Liver (tissue), 8 donors: ENCODE measurements at regions not wholly inside any gene's neighbourhood (a gene's known extent, or its start where the extent isn't known, plus 50 kb on each side); places are given as distances from the start of the nearest gene placed in this dataset.

ENCODE experiments used
- DNase-seq: peaks from one replicate; pipeline ENCODE4 v3.0.0-alpha.2; 2017; ENCODE audit warnings: low spot score
- H3K27ac ChIP-seq, 2 donors: one replicate each; pipeline ENCODE4 v1.7.0; 2013; ENCODE audit warnings: inconsistent platforms in 2 of 2, low read length in 2 of 2, control low read depth in 1 of 2, low read depth in 1 of 2, mild to moderate bottlenecking in 1 of 2
- H3K27me3 ChIP-seq, 4 donors: one replicate each; pipeline versions ENCODE4 v1.6.1 to v1.7.0; 2013; ENCODE audit warnings: low read length in 3 of 4, inconsistent platforms in 1 of 4, mild to moderate bottlenecking in 1 of 4, moderate library complexity in 1 of 4; ENCODE audit not compliant: control insufficient read depth in 4 of 4, insufficient read depth in 4 of 4
- H3K36me3 ChIP-seq, 4 donors: one replicate each; pipeline versions ENCODE4 v1.6.1 to v1.7.0; 2013; ENCODE audit warnings: low read length in 3 of 4, mild to moderate bottlenecking in 3 of 4, low read depth in 1 of 4, moderate library complexity in 1 of 4; ENCODE audit not compliant: control insufficient read depth in 4 of 4, insufficient read depth in 3 of 4
- H3K4me1 ChIP-seq, 4 donors: one replicate each; pipeline versions ENCODE4 v1.6.1 to v1.7.0; 2013; ENCODE audit warnings: low read length in 3 of 4, mild to moderate bottlenecking in 3 of 4, moderate library complexity in 1 of 4; ENCODE audit not compliant: control insufficient read depth in 4 of 4, insufficient read depth in 4 of 4
- H3K4me3 ChIP-seq, 3 donors: one replicate each; pipeline versions ENCODE4 v1.6.1 to v1.7.0; 2013; ENCODE audit warnings: low read length in 3 of 3, control low read depth in 1 of 3, low read depth in 1 of 3, mild to moderate bottlenecking in 1 of 3
- H3K9ac ChIP-seq, 2 donors: one replicate each; pipeline ENCODE4 v1.7.0; 2013; ENCODE audit warnings: low read length in 2 of 2, mild to moderate bottlenecking in 2 of 2, moderate library complexity in 2 of 2, control low read depth in 1 of 2, low read depth in 1 of 2
- H3K9me3 ChIP-seq, 4 donors: one replicate each; pipeline versions ENCODE4 v1.6.1 to v1.7.0; 2013; ENCODE audit warnings: low read length in 3 of 4; ENCODE audit not compliant: control insufficient read depth in 4 of 4
- EGR1 ChIP-seq, 2 donors: IDR thresholded peaks; 2 replicates each; pipeline ENCODE4 v1.6.1; 2016 to 2018; ENCODE audit warnings: antibody characterized with exemption in 2 of 2, low read depth in 2 of 2
- FOXA1 ChIP-seq: IDR thresholded peaks from 2 replicates; pipeline ENCODE4 v1.6.1; 2016; ENCODE audit warnings: antibody characterized with exemption
- FOXA2 ChIP-seq: IDR thresholded peaks from 2 replicates; pipeline ENCODE4 v1.6.1; 2016; ENCODE audit warnings: antibody characterized with exemption
- JUND ChIP-seq, 2 donors: IDR thresholded peaks; 2 replicates each; pipeline ENCODE4 v1.6.1; 2016; ENCODE audit warnings: antibody characterized with exemption in 2 of 2
- NR2F2 ChIP-seq: IDR thresholded peaks from 2 replicates; pipeline ENCODE4 v1.6.1; 2016; ENCODE audit warnings: antibody characterized with exemption
- RXRA ChIP-seq, 2 donors: IDR thresholded peaks; 2 replicates each; pipeline ENCODE4 v1.6.1; 2017 to 2018; ENCODE audit warnings: antibody characterized with exemption in 2 of 2, mild to moderate bottlenecking in 1 of 2
- SP1 ChIP-seq: IDR thresholded peaks from 2 replicates; pipeline ENCODE4 v1.6.1; 2018; ENCODE audit warnings: antibody characterized with exemption, mild to moderate bottlenecking
- YY1 ChIP-seq: IDR thresholded peaks from 2 replicates; pipeline ENCODE4 v1.6.1; 2016; ENCODE audit warnings: antibody characterized with exemption, mild to moderate bottlenecking
- ZBTB33 ChIP-seq: IDR thresholded peaks from 2 replicates; pipeline ENCODE4 v1.6.1; 2016; ENCODE audit warnings: antibody characterized with exemption
- WGBS: extraction: QIAGEN DNeasy Blood & Tissue Kit; methylation state at CpG from one replicate; pipeline ENCODE4 v1.1.7; 2013; 5-methylcytosine and 5-hydroxymethylcytosine counted together
- TF ChIP-seq, protein P1 (sequence below): IDR thresholded peaks from 2 replicates; pipeline ENCODE4 v1.6.1; 2016; ENCODE audit warnings: antibody characterized with exemption
- TF ChIP-seq, protein P2 (sequence below): IDR thresholded peaks from 2 replicates; pipeline ENCODE4 v1.6.1; 2016; ENCODE audit warnings: antibody characterized with exemption
- TF ChIP-seq, protein P3 (sequence below): IDR thresholded peaks from 2 replicates; pipeline ENCODE4 v1.6.1; 2016; ENCODE audit warnings: antibody characterized with exemption, mild to moderate bottlenecking
- TF ChIP-seq, protein P4 (sequence below): fragments of 150-350 bp; IDR thresholded peaks from 2 replicates; pipeline ENCODE4 v1.5.1; 2017; ENCODE audit warnings: improper control_type of control experiment, low read depth, low read length; ENCODE audit not compliant: missing input control
- donor health status: healthy.
- donor health status: healthy.
- donor health status: healthy.
- donor health status: healthy.
- donor health status: healthy.

DNA sequence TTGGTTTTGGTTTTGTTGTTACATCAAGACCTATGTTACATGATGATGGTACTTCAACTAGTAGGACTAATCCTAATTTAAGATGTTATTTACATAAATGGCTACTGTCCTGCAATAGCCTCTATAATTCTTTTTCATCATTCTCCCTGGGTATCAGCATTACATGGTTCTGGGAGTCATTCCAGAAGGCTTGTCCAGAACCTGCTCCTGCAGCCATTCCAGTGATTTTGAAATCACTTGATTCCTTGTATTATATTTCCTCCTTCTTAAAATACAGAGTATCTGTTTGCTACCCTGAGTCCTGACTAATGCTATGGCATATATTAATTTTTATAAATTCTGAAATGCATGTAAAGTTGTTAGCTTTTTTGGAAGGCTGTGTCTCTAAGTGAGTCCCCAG lies 400.5 kb upstream of the MEIS1 start:
- no peaks in the 10 kb centered on the region for H3K36me3 ChIP-seq
- H3K27me3 ChIP-seq = peaks cover 0 to 3% (median 0%) of the 10 kb centered on the region in 4 donors
- TF ChIP-seq, protein P1, sequence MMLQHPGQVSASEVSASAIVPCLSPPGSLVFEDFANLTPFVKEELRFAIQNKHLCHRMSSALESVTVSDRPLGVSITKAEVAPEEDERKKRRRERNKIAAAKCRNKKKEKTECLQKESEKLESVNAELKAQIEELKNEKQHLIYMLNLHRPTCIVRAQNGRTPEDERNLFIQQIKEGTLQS = no peak
- TF ChIP-seq YY1 (no peak), FOXA2 (no peak), FOXA1 (no peak), EGR1 (IDR thresholded peaks at IDR 0.05; ENCODE audit: low read depth in 2 of 2) (no peak), JUND (IDR thresholded peaks at IDR 0.05) (no peak)
- TF ChIP-seq, protein P2, sequence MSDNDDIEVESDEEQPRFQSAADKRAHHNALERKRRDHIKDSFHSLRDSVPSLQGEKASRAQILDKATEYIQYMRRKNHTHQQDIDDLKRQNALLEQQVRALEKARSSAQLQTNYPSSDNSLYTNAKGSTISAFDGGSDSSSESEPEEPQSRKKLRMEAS = no peak
- TF ChIP-seq, protein P3, sequence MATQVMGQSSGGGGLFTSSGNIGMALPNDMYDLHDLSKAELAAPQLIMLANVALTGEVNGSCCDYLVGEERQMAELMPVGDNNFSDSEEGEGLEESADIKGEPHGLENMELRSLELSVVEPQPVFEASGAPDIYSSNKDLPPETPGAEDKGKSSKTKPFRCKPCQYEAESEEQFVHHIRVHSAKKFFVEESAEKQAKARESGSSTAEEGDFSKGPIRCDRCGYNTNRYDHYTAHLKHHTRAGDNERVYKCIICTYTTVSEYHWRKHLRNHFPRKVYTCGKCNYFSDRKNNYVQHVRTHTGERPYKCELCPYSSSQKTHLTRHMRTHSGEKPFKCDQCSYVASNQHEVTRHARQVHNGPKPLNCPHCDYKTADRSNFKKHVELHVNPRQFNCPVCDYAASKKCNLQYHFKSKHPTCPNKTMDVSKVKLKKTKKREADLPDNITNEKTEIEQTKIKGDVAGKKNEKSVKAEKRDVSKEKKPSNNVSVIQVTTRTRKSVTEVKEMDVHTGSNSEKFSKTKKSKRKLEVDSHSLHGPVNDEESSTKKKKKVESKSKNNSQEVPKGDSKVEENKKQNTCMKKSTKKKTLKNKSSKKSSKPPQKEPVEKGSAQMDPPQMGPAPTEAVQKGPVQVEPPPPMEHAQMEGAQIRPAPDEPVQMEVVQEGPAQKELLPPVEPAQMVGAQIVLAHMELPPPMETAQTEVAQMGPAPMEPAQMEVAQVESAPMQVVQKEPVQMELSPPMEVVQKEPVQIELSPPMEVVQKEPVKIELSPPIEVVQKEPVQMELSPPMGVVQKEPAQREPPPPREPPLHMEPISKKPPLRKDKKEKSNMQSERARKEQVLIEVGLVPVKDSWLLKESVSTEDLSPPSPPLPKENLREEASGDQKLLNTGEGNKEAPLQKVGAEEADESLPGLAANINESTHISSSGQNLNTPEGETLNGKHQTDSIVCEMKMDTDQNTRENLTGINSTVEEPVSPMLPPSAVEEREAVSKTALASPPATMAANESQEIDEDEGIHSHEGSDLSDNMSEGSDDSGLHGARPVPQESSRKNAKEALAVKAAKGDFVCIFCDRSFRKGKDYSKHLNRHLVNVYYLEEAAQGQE = no peak
- no peak overlapping the region for H3K9ac ChIP-seq
- H3K4me3 ChIP-seq = no peak overlapping the region
- no peak for DNase-seq
- no peaks in the 10 kb centered on the region for H3K4me1 ChIP-seq
- no peak overlapping the region for H3K27ac ChIP-seq
- H3K9me3 ChIP-seq = no peaks in the 10 kb centered on the region

- Histone ChIP-seq H3K36me3 (no peaks in the 10 kb centered on the region), H3K27me3 (no peaks in the 10 kb centered on the region), H3K9ac (no peak overlapping the region), H3K9me3 (no peaks in the 10 kb centered on the region), H3K4me1 (no peaks in the 10 kb centered on the region), H3K4me3 (no peak overlapping the region), H3K27ac (no peak overlapping the region)
- 93% methylated on average over 1 of the region's 1 CpG for WGBS
- TF ChIP-seq SP1 = no peak
- TF ChIP-seq, protein P4, sequence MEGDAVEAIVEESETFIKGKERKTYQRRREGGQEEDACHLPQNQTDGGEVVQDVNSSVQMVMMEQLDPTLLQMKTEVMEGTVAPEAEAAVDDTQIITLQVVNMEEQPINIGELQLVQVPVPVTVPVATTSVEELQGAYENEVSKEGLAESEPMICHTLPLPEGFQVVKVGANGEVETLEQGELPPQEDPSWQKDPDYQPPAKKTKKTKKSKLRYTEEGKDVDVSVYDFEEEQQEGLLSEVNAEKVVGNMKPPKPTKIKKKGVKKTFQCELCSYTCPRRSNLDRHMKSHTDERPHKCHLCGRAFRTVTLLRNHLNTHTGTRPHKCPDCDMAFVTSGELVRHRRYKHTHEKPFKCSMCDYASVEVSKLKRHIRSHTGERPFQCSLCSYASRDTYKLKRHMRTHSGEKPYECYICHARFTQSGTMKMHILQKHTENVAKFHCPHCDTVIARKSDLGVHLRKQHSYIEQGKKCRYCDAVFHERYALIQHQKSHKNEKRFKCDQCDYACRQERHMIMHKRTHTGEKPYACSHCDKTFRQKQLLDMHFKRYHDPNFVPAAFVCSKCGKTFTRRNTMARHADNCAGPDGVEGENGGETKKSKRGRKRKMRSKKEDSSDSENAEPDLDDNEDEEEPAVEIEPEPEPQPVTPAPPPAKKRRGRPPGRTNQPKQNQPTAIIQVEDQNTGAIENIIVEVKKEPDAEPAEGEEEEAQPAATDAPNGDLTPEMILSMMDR = no peak
- TF ChIP-seq JUND (IDR thresholded peaks at IDR 0.05) = no peak
- TF ChIP-seq, protein P2 = no peak
- TF ChIP-seq EGR1 (IDR thresholded peaks at IDR 0.05; ENCODE audit: low read depth in 2 of 2) = no peak
- no peak for TF ChIP-seq FOXA1
- no peak for DNase-seq
Observed at GRCh38 chr2:66032226-66032775, 402.6 kb upstream of the MEIS1 start.

GRCh38 chr2:66031236-66031635 lies 403.7 kb upstream of the MEIS1 start:
- 84% methylated on average over 4 of the region's 4 CpGs for WGBS
- Histone ChIP-seq H3K4me3 (no peak overlapping the region), H3K9me3 (no peaks in the 10 kb centered on the region), H3K9ac (no peak overlapping the region), H3K27me3 (no peaks in the 10 kb centered on the region), H3K27ac (no peak overlapping the region), H3K36me3 (no peaks in the 10 kb centered on the region), H3K4me1 (no peaks in the 10 kb centered on the region)
- no peak for DNase-seq
- TF ChIP-seq NR2F2 (no peak), JUND (IDR thresholded peaks at IDR 0.05) (no peak), ZBTB33 (no peak), EGR1 (IDR thresholded peaks at IDR 0.05; ENCODE audit: low read depth in 2 of 2) (no peak), RXRA (IDR thresholded peaks at IDR 0.05) (no peak), YY1 (no peak), FOXA2 (no peak), FOXA1 (no peak)
- TF ChIP-seq, protein P2 = no peak
- TF ChIP-seq, protein P1 = no peak
- TF ChIP-seq, protein P3 = no peak
